SK-N-MC (cell line): ENCODE measurements at regions not wholly inside any gene's neighbourhood (a gene's known extent, or its start where the extent isn't known, plus 50 kb on each side); places are given as distances from the start of the nearest gene placed in this dataset.

Experiments used
- EZH2 ChIP-seq: fragments of 200-600 bp; sonication (generic); IDR thresholded peaks from one replicate; pipeline ENCODE4 v1.6.1; 2017; ENCODE audit warnings: antibody characterized with exemption
- POLR2AphosphoS5 ChIP-seq: IDR thresholded peaks from 2 replicates; pipeline ENCODE4 v1.6.1; 2012; ENCODE audit warnings: mild to moderate bottlenecking, low read depth, low read length, borderline replicate concordance

DNA sequence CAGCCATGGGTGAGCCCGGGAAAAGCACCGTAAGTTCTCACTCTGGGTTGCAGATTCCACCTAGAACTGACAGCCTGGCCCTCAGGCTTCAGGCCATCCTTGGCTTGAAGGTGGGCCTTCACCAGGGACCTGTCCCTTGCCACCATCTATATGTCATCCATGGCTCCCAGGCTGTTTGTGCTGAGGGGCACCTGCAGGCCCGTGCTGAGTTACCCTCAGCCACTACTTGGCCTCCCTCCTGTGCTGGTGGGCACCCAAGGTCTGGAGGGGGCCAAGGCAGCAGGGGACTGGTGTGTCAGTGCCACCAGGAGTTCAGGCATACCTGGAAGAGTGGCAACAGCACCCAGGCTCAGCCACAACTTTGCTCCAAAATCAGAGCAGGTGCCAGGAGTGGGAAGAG lies 326.2 kb upstream of the SMIM21 start:
- TF ChIP-seq EZH2: no peak
- TF ChIP-seq POLR2AphosphoS5: no peak
